AG04450 (cell line): ENCODE measurements at regions not wholly inside any gene's neighbourhood (a gene's known extent, or its start where the extent isn't known, plus 50 kb on each side); places are given as distances from the start of the nearest gene placed in this dataset.

Source experiments
- CTCF ChIA-PET: fragments of 300-600, 350-600 bp; formaldehyde crosslinking; extraction: SDS; loops from one replicate; lab custom pipeline; 2022; ENCODE audit warnings: antibody characterized with exemption, inconsistent platforms; lab: Charles Lee
- POLR2A ChIA-PET: fragments of 350-600 bp; formaldehyde crosslinking; extraction: SDS; loops from one replicate; lab custom pipeline; 2021; ENCODE audit warnings: antibody characterized with exemption, inconsistent platforms; lab: Yijun Ruan, JAX
- DNase-seq: peaks from one replicate; pipeline ENCODE4 v3.0.0-alpha.2; 2011; ENCODE audit warnings: low read depth, low spot score
- H3K27ac ChIP-seq: one replicate; pipeline ENCODE4 v1.5.1; 2012; ENCODE audit warnings: low read depth, low read length, control low read depth
- H3K27me3 ChIP-seq: one replicate; pipeline ENCODE4 v1.6.0; 2012; ENCODE audit warnings: low read length; ENCODE audit not compliant: control insufficient read depth, insufficient read depth
- H3K4me3 ChIP-seq: 2 replicates; pipeline ENCODE4 v1.5.1; 2011; ENCODE audit warnings: mild to moderate bottlenecking, low read depth, low read length, control low read depth
- H3K9me3 ChIP-seq: 2 replicates; pipeline ENCODE4 v1.5.1; 2012; ENCODE audit warnings: low read length; ENCODE audit not compliant: control insufficient read depth, insufficient read depth
- CTCF ChIP-seq: IDR thresholded peaks from 2 replicates; pipeline ENCODE4 v1.5.1; 2011; ENCODE audit warnings: low read depth, low read length, control low read depth, inconsistent platforms

GRCh38 chr4:63678358-63678931 lies 730.8 kb downstream of the TECRL start:
- ChIA-PET CTCF (no interaction called here), POLR2A (no interaction called here)
- no peak for DNase-seq
- Histone ChIP-seq H3K9me3 (peaks cover 4% of the 10 kb centered on the region; the same call in 1 of the 2 replicates), H3K27me3 (no peaks in the 10 kb centered on the region), H3K27ac (no peak overlapping the region), H3K4me3 (no peak overlapping the region)
- TF ChIP-seq CTCF, result no peak

- TF ChIP-seq CTCF, result no peak
- Histone ChIP-seq H3K27me3 (no peaks in the 10 kb centered on the region), H3K4me3 (no peak overlapping the region), H3K27ac (no peak overlapping the region), H3K9me3 (peaks cover 3% of the 10 kb centered on the region; the same call in 1 of the 2 replicates)
- ChIA-PET POLR2A (no interaction called here), CTCF (no interaction called here)
- DNase-seq, result no peak
Measured at GRCh38 chr4:63670735-63671134, 738.5 kb downstream of the TECRL start.

DNA sequence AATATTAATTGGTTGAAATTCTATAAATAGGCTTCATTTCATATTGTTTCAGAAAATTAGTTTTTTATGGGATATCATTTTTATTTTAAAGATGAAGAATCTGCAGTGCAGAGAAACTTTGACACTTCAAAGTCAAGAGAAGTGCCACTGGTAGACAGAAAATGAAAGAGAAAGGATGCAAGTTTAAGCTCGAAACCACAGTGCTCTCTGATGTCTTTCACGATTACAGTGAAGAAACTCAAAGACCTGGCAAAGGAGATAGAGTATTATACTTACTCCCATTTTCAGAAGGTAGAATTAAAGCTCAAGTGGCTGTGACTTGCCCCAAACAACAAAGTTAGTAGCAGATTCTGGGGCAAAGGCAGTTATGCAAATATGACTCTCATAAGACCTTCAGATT lies 745.4 kb downstream of the TECRL start:
- no peak for DNase-seq
- no peak overlapping the region for H3K4me3 ChIP-seq
- H3K27ac ChIP-seq, result no peak overlapping the region
- no peak for TF ChIP-seq CTCF
- H3K9me3 ChIP-seq, result no peaks in the 10 kb centered on the region
- ChIA-PET CTCF (no interaction called here), POLR2A (no interaction called here)
- H3K27me3 ChIP-seq, result no peaks in the 10 kb centered on the region

- H3K27ac ChIP-seq, result no peak overlapping the region
- no peaks in the 10 kb centered on the region for H3K27me3 ChIP-seq
- POLR2A ChIA-PET, result no interaction called here
Measured at GRCh38 chr4:63644396-63644795, 764.9 kb downstream of the TECRL start.

GRCh38 chr4:63637270-63637669 lies 772.0 kb downstream of the TECRL start:
- CTCF ChIA-PET, result no interaction called here
- POLR2A ChIA-PET, result no interaction called here
- DNase-seq, result no peak
- no peak for TF ChIP-seq CTCF
- H3K4me3 ChIP-seq, result no peak overlapping the region
- no peaks in the 10 kb centered on the region for H3K9me3 ChIP-seq
- no peak overlapping the region for H3K27ac ChIP-seq
- H3K27me3 ChIP-seq, result no peaks in the 10 kb centered on the region

More at GRCh38 chr4:63644396-63644795, 764.9 kb downstream of the TECRL start:
- CTCF ChIA-PET, result no interaction called here
- Histone ChIP-seq H3K9me3 (no peaks in the 10 kb centered on the region), H3K4me3 (no peak overlapping the region)
- TF ChIP-seq CTCF, result no peak
- no peak for DNase-seq
